ENCODE measurements at regions not wholly inside any gene's neighbourhood (a gene's known extent, or its start where the extent isn't known, plus 50 kb on each side); places are given as distances from the start of the nearest gene placed in this dataset.

DNA sequence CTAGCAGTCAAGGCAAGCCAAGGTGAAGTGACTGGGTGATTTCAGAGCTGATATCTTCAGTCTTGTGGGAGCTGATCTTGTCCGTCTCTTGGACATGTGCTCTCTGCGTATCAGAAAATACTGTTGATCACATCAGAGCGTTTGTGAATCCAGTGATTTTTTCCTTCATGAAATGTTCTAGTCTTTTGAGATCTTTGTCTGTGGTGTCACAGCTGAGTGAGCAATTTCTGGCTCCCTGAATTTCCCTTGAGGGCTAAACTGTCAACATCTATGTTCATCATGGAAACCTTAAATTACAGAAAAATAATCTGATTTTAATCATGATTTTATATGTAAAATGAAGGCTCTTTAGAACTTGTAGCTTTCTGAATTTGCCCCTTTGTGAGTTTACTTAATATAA, 432.0 kb downstream of the CCDC85A start:
- no peak for DNase-seq (ENCODE audit: low spot score)

DNA sequence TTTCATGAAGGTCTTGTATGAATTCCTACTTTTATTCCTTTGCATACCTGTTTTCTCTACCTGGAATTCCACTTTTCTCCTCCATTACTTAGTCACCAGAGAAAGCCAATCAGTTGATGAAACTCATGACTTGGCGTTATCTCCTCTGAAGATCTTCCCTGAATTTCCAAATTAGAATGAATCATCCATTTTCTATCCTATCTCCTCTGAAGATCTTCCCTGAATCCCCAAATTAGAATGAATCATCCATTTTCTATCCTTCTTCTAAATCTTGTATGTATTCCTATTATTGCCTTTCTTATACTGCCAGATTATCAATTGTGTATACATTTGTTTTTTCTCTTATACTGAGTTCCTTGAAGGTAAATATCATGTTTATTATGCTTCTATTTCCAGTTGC, 440.4 kb downstream of the CCDC85A start:
- DNase-seq (ENCODE audit: low spot score) = no peak

DNA sequence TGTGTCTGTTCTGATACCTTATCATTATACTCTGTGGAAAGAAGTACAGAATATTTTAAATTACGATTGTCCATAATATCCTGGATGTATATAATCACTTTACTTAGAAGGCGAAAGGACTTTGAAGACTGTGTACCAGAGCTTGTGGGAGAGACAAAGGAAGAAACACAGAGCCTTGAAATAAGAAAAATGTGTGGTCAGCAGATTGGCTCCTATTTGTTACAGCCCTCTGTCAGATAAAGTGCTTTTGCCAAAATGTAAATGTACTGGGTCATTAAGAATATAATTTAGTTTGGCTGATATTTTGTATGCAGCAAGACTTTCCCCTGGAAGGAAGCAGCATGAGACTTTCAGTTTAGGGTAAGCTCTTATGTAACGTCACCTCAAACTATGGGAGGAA, 443.1 kb downstream of the CCDC85A start:
- DNase-seq (ENCODE audit: low spot score) = no peak

DNA sequence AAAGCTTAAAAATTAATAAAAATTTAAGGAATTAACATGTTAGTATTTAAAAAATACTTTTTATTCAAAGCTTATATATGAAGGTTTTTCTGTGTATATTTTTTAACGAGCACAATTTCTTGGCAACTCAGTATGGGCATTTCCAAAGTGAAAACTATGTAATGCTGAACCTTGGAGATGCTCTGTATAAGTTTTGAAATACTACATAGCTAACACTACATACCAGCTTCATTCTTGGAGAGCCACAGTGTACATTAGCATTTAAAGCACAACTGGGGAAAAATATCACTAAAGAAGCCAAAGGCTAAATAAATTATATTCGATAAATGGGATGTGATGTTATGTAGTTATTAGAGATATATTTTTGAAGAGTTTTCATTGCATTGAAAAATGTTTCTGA, 446.5 kb downstream of the CCDC85A start:
- no peak for DNase-seq (ENCODE audit: low spot score)

DNA sequence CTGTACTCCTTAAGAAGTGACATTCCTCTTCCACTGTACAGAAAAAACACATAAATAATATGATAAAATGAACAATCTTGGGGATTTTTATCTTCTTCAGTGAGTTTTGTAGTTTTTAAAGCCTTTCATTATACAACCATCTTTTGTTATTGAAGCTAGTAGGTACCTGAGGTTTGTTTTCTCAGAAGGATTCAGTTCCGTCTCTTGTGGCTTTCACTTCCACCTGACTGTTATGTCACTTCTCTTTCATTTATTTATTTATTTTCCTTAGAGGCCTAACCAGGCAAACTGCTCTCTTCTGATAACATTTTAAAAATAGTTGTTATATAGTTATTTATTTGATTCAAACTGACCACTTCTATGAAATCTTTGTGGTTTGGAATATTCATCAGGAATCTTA, 464.2 kb downstream of the CCDC85A start:
- no peak for DNase-seq (ENCODE audit: low spot score)

DNA sequence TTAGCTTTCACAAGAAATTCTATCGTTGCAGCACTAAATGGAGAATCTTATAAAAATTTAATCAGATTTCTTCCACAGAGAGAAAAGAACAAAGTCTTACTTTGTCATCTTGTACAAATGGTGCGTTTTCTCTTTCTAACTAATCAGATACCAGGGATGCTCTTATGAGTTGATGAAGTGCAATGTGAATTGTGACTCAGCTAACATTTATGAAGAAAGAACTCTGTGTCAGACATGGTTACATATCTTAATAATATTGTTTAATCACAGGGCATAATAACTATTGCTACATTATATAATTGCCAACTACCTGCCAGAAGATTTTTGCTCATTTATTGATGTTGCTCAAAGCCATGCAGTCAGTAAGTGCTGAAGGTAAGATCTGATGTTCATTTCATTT, 465.0 kb downstream of the CCDC85A start:
- DNase-seq (ENCODE audit: low spot score) = no peak

DNA sequence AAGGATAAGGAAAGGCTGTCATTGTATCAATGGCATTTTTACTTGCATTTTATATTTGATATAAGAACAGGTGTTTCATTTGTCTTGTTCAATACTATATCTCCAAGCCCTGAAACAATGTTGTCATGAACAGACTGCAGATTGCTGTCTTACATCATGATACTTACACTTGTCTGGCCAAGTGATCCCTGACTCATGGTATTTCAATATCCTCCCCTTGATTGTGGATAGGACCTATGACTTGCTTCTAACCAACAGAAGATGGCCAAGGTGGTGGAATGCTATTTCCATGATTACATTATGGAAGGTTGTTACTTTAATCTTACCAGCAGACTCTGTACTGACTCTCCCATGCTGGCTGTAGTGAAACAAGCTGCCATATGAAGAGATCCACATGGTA, 471.1 kb downstream of the CCDC85A start:
- no peak for DNase-seq (ENCODE audit: low spot score)

DNA sequence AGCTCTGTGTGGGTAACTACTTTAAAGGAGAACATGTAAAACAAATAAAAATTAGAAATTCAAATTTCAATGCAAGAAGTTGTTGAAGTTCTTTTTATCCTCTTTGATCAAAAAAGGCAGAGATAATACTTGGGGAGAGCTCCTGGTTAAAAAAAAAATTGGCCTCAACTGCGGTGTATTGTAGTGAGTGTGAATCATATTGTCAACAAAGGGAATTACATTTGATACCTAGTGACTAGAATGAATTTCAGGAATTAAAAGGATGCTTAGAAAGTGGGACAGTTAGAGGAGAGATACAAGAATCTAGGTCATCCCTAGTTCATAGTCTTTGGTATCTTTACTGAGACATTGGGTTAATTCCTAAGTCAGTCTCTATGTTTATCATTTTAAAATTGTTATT, 473.0 kb downstream of the CCDC85A start:
- DNase-seq (ENCODE audit: low spot score) = no peak

DNA sequence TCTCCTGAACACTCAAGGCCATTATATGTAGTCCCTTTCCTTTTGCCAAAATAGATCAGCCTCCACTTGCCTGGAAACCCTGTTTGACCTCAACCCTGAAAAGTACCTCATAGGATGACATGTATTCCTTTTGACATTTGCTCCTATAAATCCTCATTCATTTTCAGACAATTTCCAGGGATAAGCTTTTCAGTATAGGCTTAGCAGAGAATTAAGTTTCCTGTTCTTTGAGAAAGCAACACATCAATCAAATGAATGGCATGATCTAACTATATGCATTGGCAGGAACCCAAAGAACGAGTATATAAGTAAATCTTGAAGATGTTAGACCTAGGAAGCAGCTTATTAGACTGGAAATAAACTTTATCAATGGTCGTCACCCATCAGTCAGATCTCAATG, 483.0 kb downstream of the CCDC85A start:
- DNase-seq (ENCODE audit: low spot score) = no peak

DNA sequence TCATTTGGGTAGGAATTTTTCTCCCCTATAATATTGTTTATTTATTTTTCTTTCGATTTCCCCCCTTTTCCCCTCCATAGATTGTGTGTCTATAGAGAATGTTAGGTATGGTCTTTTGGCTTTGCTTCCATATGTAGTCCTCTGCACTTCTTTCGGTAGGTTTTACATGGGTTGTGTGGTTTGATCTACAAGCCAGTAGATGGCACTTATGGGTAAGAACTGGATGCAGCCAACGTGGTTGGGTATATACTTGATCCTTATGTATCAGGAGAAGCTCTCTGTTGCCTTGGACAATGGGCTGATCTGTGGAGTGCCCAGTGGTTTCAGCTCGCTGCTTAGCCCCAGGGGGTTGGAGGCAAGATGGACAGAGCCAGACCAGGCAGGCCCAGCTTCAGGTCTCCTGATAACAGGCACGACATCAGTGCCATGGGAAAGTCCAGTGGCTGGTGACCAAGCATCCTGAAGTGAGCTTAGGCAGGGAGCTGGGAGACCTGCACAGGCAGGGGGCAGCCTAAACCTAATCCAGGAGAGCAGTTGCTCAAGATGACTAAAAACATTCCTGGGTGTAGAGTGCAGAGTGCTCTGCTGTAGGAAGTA, 488.3 kb downstream of the CCDC85A start:
- no peak for DNase-seq (ENCODE audit: low spot score)

DNA sequence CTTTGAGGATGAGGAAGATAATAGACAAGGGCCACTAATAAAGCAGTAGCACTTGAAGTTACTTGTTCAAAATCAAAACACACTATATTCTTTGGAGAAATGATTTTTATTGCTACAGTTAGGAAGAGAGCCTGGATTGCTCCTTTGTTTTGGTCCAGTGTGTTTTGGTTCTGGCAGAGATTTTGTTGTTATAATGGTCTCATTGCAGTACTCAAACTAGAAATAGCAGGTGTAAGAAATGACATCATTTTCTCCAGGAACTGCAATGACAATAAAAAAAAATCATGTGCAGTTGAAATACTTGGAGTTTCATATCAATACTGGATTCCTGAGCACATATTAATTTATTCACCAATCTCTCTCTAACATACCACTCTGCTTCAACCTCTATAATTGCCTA, 490.3 kb downstream of the CCDC85A start:
- DNase-seq (ENCODE audit: low spot score) = no peak

DNA sequence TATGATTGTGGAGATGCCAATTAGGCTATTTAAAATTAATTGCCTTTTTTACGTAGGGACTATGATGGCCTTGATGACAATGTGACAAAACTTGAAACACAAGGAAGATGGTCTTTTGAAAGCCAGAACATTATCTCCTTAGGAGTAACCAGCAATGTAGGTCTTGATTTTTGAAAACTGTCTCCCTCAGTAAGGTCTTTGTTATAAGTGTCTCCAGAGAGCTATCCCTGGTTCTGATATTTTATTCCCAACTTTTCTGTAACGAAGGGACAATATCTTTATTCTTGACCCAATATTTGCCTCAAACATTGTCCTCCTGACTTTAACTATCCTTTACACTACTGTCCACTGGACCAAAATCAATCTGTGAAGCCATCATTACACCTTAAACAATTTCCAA, 493.2 kb downstream of the CCDC85A start:
- no peak for DNase-seq (ENCODE audit: low spot score)

DNA sequence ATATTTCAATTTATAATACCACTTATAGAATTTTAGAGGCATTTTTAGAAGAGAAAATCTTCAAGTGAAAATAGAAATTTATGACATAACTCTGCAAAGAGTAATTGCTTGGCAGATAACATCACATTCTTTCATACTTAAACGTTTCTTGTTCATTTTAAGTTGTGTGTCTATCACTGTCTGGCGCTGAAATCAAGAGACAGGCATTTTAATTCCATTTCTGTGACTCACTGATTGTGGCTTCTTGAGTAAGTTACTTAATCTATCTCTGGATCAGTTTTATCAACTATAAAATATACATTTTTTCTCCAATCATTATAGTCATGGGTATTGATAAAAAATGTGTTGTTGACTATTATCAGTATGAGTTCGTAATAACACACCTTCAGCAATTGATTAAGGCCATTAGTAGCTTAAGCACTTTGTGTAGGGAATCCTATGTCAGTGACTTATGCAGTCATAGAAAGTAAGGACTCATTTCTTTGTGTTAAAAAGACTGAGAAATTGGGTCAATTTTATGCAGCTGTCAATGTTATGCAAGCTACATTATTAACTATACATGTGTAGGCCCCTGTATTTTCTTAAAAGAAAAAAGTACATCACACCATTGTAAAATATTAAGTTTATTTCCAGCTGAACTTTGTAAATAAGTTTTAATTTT, 497.3 kb downstream of the CCDC85A start:
- DNase-seq (ENCODE audit: low spot score) = no peak

DNA sequence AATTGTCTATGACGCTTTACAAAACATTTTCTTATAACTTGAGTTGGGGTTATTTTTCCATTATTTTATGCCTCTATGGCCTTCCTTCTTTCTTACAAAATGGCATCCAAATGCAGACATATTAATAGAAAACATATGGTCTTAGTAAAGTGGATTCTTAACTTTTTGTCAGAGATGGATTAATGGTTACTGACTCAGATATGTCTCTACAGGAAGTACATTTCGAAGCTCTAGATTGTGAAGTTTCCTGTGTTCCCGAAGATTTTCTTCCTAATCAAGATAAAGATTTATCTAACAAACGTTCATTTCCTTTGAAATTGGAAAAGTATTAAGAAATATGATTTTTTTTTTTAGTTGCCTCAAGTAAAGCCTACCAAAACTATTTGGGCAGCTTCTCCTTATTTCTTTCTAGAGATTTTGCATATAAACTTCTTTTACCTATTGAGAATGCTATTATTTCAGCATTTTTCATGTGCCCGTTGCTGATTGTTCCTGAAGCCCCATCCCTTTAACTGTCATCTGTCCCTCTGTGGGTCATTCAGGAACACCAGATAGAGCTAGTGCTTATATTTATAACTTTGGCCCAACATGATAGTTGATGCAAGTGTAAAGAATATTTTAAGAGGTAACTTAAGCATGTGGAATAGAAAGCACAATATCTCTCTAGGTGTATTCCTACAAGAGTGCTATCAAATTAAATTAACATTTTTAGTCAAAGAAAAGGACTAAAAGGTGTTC, 498.0 kb downstream of the CCDC85A start:
- DNase-seq (ENCODE audit: low spot score) = no peak

DNA sequence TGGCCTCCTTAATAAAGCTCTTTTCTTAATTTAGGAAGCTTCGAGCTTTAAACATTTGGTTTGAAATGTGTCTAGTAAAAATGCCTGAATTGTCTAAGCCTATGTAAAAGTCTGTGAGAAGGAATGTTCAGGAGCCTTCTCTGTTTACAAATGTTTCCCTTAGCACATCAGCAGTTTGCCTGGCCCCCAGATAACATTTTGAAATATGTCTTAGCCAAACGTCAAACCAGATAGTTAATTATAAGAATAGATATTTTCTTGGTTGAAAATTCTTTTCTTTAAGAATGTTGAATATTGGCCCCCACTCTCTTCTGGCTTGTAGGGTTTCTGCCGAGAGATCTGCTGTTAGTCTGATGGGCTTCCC, 498.6 kb downstream of the CCDC85A start:
- no peak for DNase-seq (ENCODE audit: low spot score)

DNA sequence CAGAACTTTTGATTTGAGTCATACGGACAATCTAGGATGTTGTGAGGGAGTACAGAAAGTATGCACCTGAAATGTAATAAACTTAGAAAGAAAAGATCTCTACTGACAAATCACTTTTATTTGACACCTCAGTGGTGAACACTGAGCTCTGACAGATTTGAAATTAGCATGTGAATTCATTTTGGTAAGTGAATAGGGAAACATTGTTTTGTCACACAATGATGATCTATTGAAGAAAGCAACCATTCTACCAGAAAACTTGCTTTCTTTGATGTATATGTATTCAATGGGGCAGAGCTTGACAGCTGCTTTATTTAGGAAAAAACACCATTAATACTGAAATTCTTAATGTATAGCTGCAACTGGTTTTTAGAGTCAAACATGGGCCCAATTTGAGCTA, 500.5 kb downstream of the CCDC85A start:
- DNase-seq (ENCODE audit: low spot score) = no peak

DNA sequence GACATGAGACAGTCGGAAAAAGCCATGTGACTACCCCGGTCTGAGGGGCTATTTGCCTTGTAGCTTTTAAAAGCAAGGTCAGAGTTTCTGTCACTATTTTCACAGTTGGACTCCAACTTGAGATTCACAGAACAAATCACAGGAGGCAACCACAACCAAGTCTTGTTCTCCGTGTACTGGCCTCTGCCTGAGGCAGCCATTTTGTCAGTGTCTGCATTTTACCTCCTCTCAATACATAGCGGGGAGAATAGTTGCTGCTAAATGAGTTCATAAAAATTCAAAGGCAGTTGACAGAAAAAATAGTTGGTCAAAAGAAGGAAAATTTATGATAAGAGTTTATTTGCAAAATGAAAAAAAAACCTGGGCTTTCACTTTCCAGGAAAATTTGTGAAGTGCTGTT, 501.4 kb downstream of the CCDC85A start:
- DNase-seq (ENCODE audit: low spot score) = no peak

DNA sequence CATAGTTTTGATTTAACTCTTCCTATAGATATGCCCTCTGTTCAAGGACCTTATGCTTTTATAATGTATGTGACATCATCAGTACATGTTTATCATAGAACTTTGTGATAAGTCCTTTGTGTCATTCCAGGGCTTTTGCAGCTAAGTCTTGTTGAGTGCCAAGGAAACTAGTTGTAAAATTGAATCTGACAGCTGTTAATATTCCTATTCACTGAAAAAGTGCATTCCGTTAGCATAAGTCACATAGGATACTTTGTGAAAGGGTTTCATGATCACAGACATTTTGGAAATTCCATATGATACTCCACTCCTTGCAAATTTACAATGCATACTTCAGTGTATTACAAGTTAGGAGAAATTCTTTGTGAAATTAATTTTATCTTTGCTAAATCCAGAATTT, 503.4 kb downstream of the CCDC85A start:
- DNase-seq (ENCODE audit: low spot score) = no peak

DNA sequence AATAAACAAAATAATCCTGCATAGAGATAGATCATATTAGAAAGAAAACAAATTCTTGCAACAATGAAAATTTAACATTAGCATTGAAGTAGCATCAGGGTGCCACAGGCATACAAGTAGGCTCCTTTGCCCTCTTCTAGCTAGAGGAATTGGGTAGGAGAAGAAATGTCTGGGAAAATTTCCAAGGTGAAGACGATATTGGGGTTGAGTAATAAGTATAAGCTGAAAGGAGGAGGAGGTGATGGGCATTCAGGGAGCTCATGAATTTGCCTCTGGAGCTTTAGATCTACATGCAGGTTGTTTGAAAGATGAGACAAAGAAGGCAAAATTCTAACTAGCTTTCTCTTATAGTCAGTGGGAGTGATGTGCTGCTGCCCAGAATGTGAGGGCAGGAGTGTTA, 504.9 kb downstream of the CCDC85A start:
- DNase-seq (ENCODE audit: low spot score) = no peak

DNA sequence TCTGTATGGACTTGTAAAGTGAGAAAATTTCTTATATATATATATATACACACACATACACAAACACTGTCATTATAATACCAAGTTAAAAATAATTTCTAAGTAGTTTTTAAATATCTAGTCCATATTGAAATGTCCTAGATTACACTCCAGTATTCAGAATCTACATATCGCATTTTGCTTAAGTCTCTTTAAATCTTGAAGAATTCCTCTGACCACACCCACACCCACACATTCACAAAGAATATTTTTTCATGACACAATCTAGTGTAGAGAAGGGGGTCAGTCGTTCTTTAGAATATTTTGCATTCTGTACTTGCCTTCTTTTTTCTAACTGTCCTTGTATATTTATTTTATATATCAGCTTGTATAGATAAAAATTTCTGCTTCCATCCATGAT, 509.7 kb downstream of the CCDC85A start:
- no peak for DNase-seq (ENCODE audit: low spot score)

DNA sequence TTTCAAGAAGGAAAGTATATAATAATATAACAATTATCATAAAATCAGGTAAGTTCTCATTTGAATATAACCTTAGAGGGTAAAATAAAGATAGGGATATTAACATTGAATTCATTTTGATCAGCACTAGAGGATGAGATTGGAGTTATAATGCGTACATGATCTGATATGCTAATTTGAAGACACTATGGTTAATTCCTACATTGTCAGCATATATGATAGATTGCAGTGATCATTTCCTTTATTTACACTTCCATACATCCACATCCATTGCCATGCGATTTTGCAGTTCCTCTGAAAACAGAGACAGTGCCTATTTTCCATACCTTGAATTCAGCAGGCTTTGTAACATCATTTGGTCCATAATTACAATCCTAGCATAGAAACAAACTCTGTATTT, 519.2 kb downstream of the CCDC85A start:
- DNase-seq (ENCODE audit: low spot score) = no peak

DNA sequence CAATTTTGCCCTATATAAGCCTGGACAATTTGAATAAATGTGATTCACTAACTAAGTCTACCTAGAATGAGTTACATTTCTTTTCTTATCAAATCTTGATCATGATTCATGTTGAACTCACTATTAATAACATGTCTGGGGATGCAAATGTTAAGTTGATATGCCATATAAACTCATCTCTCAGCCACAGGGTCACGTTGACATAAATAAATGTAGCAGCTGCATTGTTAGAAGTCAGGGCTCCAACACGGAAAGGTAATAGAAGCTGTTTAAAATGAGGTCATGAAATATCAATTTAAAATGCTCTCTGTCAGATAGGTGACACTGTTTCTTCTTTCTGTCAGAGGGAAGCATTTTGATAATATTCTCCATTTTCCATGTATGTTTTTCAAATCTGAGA, 521.9 kb downstream of the CCDC85A start:
- no peak for DNase-seq (ENCODE audit: low spot score)

DNA sequence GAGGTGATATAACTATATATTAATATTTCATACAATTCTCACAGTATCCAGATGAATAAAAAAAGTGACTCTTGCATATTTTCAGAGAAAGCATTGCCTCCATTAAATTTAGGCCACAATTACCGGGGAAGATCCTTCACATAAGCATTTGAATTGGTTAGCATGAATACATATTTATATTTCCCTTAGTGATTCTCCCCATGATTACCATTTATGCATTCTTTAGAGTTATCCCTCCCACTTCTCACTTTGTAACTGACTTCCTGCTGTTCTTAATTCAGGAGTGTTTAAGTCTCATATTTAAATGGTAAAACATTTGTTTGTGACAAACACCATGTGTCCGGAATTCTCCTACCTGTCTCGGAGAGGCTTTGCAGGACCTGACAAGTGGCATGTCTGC, 523.4 kb downstream of the CCDC85A start:
- DNase-seq (ENCODE audit: low spot score) = no peak

DNA sequence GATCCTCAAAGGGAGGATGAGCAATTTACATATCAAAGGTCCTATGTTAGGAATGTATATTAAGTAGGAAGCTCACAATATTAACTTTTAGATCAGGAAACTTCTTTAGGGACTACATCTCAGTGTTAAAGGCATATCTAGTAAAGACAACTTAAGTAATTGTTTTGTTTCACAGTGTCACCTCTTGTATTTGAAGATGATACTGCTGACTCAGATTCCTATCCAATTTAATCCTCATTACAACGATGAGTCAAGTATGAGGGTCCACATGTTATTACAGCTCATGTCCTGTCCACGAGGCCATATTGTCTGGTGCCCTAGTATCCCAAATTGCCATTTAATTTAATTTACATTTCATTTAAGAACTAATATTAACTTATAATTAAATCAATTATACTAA, 523.9 kb downstream of the CCDC85A start:
- DNase-seq (ENCODE audit: low spot score) = no peak

Measured in hepatic stellate cell (primary cell).